Pancreas (tissue), 10 donors: ENCODE measurements at regions not wholly inside any gene's neighbourhood (a gene's known extent, or its start where the extent isn't known, plus 50 kb on each side); places are given as distances from the start of the nearest gene placed in this dataset.
"Not testable (repeated sequence)": the region's sequence is repeated elsewhere in the genome, so short reads cannot be mapped to it uniquely, and the experiment has no call there.

Source experiments
- ATAC-seq, 4 donors: fragments of 200-7000 bp; cut with Tn5 transposase; one replicate each; pipeline versions ENCODE4 v1.8.0 to v1.9.1; 2020; ENCODE audit warnings: mild to moderate bottlenecking in 4 of 4, moderate library complexity in 4 of 4
- DNase-seq, 6 donors: peaks; one replicate each; pipeline ENCODE4 v3.0.0-alpha.2; 2020
- FAIRE-seq: peaks from 2 replicates; lab custom pipeline; 2012; peaks lifted over from hg19 to GRCh38; lab: Jason Lieb, UNC
- H3K27ac ChIP-seq, 4 donors: fragments of 200-600 bp; sonication (generic); 1 replicate in 3 of 4; 2 replicates in 1 of 4; pipeline versions ENCODE4 v1.5.0 to v1.8.0; 2020
- H3K27me3 ChIP-seq, 4 donors: fragments of 200-600 bp; one replicate each; pipeline ENCODE4 v1.8.0; 2021
- H3K36me3 ChIP-seq, 3 donors: fragments of 200-600 bp; sonication (generic) in 1 of 3; one replicate each; pipeline versions ENCODE4 v1.5.0 to v1.8.0; 2020 to 2021
- H3K4me1 ChIP-seq, 3 donors: fragments of 200-600 bp; one replicate each; pipeline ENCODE4 v1.8.0; 2021
- H3K4me3 ChIP-seq, 4 donors: fragments of 200-600 bp; sonication (generic) in 2 of 4; one replicate each; pipeline versions ENCODE4 v1.5.0 to v1.8.0; 2020 to 2021
- H3K9me3 ChIP-seq, 4 donors: fragments of 200-600 bp; one replicate each; pipeline ENCODE4 v1.8.0; 2021
- WGBS, 2 donors: extraction: QIAGEN DNeasy Blood & Tissue Kit; methylation state at CpG; one replicate each; pipeline ENCODE4 v1.1.7; 2013; 5-methylcytosine and 5-hydroxymethylcytosine counted together
- intact Hi-C, 3 donors: fragments of 100-400 bp; cut with DNase I; formaldehyde crosslinking; loops; one replicate each; pipeline versions ENCODE4 v1.11.1 to v1.14.2; 2022
- TF ChIP-seq, protein P1 (sequence below), 4 donors: fragments of 200-600 bp; sonication (generic) in 3 of 4; IDR thresholded peaks; one replicate each; pipeline versions ENCODE4 v1.5.0 to v1.8.0; 2021; ENCODE audit warnings: antibody characterized with exemption in 4 of 4
- donor health status: healthy with polysubstance abuse.
- donor health status: DM: no; HTN: no; CAD: no; lungs with moderate emphysema.
- donor health status: DM: no; HTN: no; CAD: no.
- donor health status: control.
- donor health status: control.
- donor health status: Bipolar disorder and iron deficiency.
- donor health status: DM: yes; HTN: yes; CAD: no.
- donor health status: DM: no; HTN: no; CAD: no.
- donor health status: DM: no; HTN: no; CAD: no.
- donor health status: DM: yes; HTN: yes; CAD: no.

DNA sequence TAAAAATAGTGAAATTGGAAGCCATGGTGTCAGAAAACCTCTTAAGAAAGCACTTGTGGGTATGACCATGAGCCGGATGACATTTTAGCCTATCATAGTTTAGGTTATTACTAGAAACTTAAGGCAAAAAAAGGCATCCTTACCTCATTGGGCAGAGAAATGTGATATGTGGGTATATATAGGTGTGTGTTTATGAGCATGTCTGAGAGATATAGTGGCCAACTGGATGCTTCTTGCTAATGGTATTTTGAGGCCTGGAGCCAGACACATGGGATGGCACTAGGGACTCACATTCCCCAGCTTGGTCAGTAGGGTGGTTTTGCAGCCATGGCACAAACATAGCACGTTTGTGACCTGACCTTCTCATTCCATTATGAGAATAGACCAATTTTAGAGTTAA, 295.6 kb upstream of the MEF2C start:
- DNase-seq (no peak), ATAC-seq (no peak), FAIRE-seq (no peak)
- H3K27me3 ChIP-seq: no peaks in the 10 kb centered on the region
- no peak overlapping the region for H3K4me3 ChIP-seq
- intact Hi-C loops: no loop called here
- H3K36me3 ChIP-seq: no peaks in the 10 kb centered on the region
- H3K4me1 ChIP-seq: no peaks in the 10 kb centered on the region
- no peaks in the 10 kb centered on the region for H3K9me3 ChIP-seq
- no peak overlapping the region for H3K27ac ChIP-seq
- 58 to 79% methylated on average over 2 of the region's 2 CpGs for WGBS, 2 donors
- TF ChIP-seq, protein P1, sequence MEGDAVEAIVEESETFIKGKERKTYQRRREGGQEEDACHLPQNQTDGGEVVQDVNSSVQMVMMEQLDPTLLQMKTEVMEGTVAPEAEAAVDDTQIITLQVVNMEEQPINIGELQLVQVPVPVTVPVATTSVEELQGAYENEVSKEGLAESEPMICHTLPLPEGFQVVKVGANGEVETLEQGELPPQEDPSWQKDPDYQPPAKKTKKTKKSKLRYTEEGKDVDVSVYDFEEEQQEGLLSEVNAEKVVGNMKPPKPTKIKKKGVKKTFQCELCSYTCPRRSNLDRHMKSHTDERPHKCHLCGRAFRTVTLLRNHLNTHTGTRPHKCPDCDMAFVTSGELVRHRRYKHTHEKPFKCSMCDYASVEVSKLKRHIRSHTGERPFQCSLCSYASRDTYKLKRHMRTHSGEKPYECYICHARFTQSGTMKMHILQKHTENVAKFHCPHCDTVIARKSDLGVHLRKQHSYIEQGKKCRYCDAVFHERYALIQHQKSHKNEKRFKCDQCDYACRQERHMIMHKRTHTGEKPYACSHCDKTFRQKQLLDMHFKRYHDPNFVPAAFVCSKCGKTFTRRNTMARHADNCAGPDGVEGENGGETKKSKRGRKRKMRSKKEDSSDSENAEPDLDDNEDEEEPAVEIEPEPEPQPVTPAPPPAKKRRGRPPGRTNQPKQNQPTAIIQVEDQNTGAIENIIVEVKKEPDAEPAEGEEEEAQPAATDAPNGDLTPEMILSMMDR (IDR thresholded peaks at IDR 0.05): no peak

DNA sequence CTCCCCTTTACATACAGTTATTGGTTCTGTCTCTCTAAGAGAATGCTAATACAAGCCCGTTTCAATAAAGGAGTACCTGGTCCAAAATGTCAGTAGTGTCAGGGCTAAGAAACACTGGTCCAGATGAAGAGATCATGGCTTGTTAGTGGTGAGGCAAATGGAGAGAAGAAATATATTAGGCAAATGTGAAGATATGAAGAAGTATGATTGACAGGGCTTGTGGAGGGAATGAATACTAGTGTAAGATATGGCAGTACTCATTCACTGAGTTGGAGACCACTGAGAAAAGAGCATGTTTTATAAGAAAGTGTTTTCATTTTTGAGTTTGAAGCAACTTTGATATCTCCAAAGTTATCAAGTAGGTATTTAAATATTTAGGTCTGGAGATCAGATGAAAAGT, 290.5 kb upstream of the MEF2C start:
- no peak for FAIRE-seq
- no peak for ATAC-seq
- Histone ChIP-seq H3K4me3 (no peak overlapping the region), H3K27ac (no peak overlapping the region), H3K36me3 (no peaks in the 10 kb centered on the region), H3K27me3 (no peaks in the 10 kb centered on the region), H3K9me3 (no peaks in the 10 kb centered on the region), H3K4me1 (no peaks in the 10 kb centered on the region)
- WGBS, 2 donors: 66 to 70% methylated on average over 1 of the region's 1 CpG
- TF ChIP-seq, protein P1 (IDR thresholded peaks at IDR 0.05): no peak
- intact Hi-C loops: no loop called here
- DNase-seq: no peak

DNA sequence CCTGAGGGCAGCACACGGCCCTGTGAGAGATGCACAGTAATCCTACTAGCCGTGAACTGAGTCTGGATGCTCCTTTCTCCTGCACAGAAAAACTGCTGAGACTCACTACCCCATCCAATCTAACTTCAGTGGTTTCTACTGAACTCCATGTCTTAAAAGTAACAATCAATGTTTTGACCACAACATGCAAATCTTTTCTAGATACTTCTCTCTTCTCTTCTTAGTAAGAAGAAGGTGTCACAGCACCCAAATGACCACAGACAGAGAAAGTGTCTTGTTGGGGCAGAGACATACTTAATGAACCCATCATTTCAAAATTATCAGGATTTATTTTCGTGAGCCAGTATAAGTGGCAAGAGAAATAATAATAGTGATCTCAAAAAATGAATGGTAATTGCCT, 285.8 kb upstream of the MEF2C start:
- intact Hi-C loops: no loop called here
- FAIRE-seq (no peak), ATAC-seq (no peak)

GRCh38 chr5:89164703-89165102, 281.7 kb upstream of the MEF2C start:
- H3K27me3 ChIP-seq, intact Hi-C loops, H3K9me3 ChIP-seq, H3K4me3 ChIP-seq, FAIRE-seq, ATAC-seq, H3K4me1 ChIP-seq, H3K36me3 ChIP-seq, H3K27ac ChIP-seq, DNase-seq: not testable (repeated sequence)
- WGBS, 2 donors: 87 to 98% methylated on average over 2 of the region's 2 CpGs

More for the DNA sequence above, 285.8 kb upstream of the MEF2C start:
- Histone ChIP-seq H3K9me3 (no peaks in the 10 kb centered on the region), H3K36me3 (no peaks in the 10 kb centered on the region), H3K27ac (no peak overlapping the region), H3K27me3 (no peaks in the 10 kb centered on the region), H3K4me1 (no peaks in the 10 kb centered on the region), H3K4me3 (no peak overlapping the region)
- TF ChIP-seq, protein P1 (IDR thresholded peaks at IDR 0.05): no peak
- DNase-seq: no peak
- WGBS, 2 donors: 62 to 67% methylated on average over 3 of the region's 3 CpGs

DNA sequence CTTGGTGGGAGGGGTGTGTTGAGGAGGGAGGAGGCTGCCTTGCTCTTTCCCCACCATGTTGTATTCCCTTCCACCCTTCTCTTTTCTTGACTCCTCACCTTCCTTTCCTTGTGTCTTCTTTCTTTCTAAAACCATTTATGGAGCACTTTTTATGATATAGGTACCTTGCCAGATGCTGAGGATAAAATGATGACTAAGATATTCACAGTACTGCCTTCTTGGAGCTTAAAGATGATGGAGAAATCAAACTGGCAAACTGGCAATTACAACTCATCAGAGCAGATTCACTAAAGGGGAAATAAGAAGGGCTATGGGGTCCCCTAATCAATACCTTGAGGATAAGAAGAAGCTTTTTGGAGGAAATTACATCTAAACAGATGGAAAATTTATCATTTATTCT, 273.2 kb upstream of the MEF2C start:
- Histone ChIP-seq H3K36me3 (no peaks in the 10 kb centered on the region), H3K27me3 (no peaks in the 10 kb centered on the region), H3K27ac (no peak overlapping the region), H3K4me1 (no peaks in the 10 kb centered on the region), H3K4me3 (no peak overlapping the region), H3K9me3 (no peaks in the 10 kb centered on the region)
- intact Hi-C loops: no loop called here
- TF ChIP-seq, protein P1 (IDR thresholded peaks at IDR 0.05): no peak
- ATAC-seq (no peak), DNase-seq (no peak), FAIRE-seq (no peak)

DNA sequence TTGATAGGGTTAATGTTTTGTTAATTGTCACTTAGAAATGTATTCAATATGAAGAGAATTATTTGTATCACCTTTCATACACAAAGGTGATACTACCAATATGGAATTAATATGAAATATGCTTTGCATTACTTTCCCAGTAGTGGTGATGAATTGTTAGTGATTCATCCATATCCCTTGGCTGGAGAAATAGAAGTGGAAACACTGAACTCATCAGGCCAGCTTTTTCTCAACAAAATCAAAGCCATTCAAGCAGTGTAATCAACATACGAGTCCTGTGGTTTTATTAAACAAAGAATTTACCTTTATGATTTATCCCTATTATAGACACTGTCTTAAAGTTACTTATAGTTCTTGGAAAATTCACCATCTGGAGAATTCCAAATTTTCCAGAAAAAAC, 264.0 kb upstream of the MEF2C start:
- ATAC-seq: no peak
- no peak overlapping the region for H3K27ac ChIP-seq
- H3K36me3 ChIP-seq: no peaks in the 10 kb centered on the region
- no peak for DNase-seq
- peaks cover 0 to 3% (median 0%) of the 10 kb centered on the region in 3 donors for H3K4me1 ChIP-seq
- intact Hi-C loops: no loop called here
- 82 to 94% methylated on average over 1 of the region's 1 CpG for WGBS, 2 donors
- no peak overlapping the region for H3K4me3 ChIP-seq
- H3K27me3 ChIP-seq: no peaks in the 10 kb centered on the region
- FAIRE-seq: no peak
- TF ChIP-seq, protein P1 (IDR thresholded peaks at IDR 0.05): no peak
- H3K9me3 ChIP-seq: no peaks in the 10 kb centered on the region
